ENCODE measurements at regions not wholly inside any gene's neighbourhood (a gene's known extent, or its start where the extent isn't known, plus 50 kb on each side); places are given as distances from the start of the nearest gene placed in this dataset.

DNA sequence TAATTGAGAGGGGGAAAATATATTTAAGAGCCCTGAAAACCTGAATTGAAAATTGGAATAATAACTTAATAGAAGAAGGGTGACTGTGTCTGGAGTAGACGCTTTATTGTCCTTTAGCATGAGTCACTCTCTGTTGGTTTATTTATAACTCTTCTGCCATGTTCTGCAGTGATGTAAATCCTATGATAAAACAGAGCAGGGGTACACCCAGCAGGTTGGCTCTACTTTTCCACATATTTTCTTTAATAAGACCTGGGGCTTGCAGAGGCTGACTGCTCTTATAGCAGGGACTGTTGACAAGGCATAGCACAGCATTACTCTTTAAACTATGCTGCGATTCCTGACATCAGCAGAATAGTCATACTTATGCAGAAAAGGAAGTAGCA is 389.9 kb upstream of the PCDH9 start:
- Mint-ChIP-seq H3K4me3 (no peak overlapping the region), H3K9me3 (peaks cover 27% of the 10 kb centered on the region), H3K4me1 (ENCODE audit: low read depth) (no peaks in the 10 kb centered on the region), H3K27me3 (ENCODE audit: insufficient read depth) (no peaks in the 10 kb centered on the region), H3K36me3 (ENCODE audit: low read depth) (no peaks in the 10 kb centered on the region), H3K27ac (no peak overlapping the region)
- TF ChIP-seq, protein P1, sequence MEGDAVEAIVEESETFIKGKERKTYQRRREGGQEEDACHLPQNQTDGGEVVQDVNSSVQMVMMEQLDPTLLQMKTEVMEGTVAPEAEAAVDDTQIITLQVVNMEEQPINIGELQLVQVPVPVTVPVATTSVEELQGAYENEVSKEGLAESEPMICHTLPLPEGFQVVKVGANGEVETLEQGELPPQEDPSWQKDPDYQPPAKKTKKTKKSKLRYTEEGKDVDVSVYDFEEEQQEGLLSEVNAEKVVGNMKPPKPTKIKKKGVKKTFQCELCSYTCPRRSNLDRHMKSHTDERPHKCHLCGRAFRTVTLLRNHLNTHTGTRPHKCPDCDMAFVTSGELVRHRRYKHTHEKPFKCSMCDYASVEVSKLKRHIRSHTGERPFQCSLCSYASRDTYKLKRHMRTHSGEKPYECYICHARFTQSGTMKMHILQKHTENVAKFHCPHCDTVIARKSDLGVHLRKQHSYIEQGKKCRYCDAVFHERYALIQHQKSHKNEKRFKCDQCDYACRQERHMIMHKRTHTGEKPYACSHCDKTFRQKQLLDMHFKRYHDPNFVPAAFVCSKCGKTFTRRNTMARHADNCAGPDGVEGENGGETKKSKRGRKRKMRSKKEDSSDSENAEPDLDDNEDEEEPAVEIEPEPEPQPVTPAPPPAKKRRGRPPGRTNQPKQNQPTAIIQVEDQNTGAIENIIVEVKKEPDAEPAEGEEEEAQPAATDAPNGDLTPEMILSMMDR (IDR thresholded peaks at IDR 0.05): no peak
- DNase-seq: no peak

DNA sequence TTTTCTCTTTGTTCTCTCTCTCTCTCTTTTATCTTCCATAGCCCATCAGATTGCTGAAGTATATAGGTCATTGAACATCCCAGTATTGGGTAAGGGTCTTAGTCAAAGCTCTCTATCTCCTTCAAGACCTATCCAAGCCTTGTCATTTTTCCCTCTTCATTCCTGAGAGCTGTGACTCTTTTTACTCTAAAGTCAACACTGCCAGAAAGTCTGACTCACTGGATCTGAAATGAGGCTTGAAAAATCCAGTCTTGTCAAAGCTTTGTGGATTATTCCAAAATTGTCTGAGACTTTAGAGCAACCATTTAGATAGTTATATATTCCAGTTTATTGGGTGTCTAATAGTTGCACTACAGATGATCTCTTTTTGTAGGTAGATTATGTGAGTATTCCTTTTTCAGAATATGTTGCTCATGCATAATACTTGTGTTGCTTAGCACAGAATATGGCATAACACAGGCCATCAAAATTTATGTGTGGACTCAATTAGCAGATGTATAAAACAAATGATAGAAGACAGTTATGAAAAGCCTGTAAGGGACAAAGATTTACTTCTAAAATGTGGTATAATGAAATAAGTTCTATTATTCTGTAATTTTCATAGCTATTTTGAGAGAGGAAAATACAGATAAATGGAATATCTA is 389.3 kb upstream of the PCDH9 start:
- no peaks in the 10 kb centered on the region for H3K4me1 Mint-ChIP-seq (ENCODE audit: low read depth)
- no peak overlapping the region for H3K27ac Mint-ChIP-seq
- H3K27me3 Mint-ChIP-seq (ENCODE audit: insufficient read depth): no peaks in the 10 kb centered on the region
- TF ChIP-seq, protein P1 (IDR thresholded peaks at IDR 0.05): no peak
- no peak overlapping the region for H3K4me3 Mint-ChIP-seq
- DNase-seq: no peak
- H3K36me3 Mint-ChIP-seq (ENCODE audit: low read depth): no peaks in the 10 kb centered on the region
- H3K9me3 Mint-ChIP-seq: peaks cover 27% of the 10 kb centered on the region

DNA sequence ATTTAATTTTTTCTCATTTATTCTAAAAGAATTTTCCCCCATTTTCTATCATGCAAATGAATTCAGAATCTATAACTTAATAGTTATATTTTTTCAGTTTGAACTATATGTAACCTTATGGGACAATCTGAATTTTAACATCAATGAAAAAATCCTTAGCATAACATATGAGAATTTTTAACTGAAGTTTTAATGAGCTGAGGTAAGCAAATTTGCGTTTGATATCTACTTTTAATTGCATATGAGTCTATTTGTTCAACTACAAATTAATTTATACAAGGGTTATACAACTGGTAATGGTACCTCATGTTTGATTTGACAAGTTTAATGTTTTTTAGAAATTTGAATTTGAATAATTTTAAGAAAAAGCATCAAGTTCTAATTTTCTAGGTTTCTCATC is 384.4 kb upstream of the PCDH9 start:
- Mint-ChIP-seq H3K4me3 (no peak overlapping the region), H3K9me3 (peaks cover 38% of the 10 kb centered on the region), H3K27ac (no peak overlapping the region), H3K4me1 (ENCODE audit: low read depth) (no peaks in the 10 kb centered on the region), H3K36me3 (ENCODE audit: low read depth) (no peaks in the 10 kb centered on the region), H3K27me3 (ENCODE audit: insufficient read depth) (no peaks in the 10 kb centered on the region)
- TF ChIP-seq, protein P1 (IDR thresholded peaks at IDR 0.05): no peak
- no peak for DNase-seq

DNA sequence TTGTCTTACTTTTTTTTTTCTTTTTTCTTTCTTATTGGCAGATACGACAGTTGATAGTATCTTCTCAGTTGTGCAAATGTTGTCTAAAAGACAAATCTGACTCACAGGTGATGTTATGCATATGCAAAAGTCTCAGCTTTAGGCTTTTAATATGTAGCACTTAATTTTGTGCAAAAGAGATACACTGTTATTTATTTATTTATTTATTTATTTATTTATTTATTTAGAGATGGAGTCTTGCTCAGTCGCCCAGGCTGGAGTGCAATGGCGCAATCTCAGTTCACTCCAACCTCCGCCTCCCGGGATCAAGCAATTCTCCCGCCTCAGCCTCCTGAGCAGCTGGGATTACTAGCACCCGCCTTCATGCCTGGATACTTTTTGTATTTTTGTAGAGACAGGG is 383.9 kb upstream of the PCDH9 start:
- Mint-ChIP-seq H3K4me1 (ENCODE audit: low read depth) (no peaks in the 10 kb centered on the region), H3K27me3 (ENCODE audit: insufficient read depth) (no peaks in the 10 kb centered on the region), H3K27ac (no peak overlapping the region), H3K9me3 (peaks cover 38% of the 10 kb centered on the region), H3K4me3 (no peak overlapping the region), H3K36me3 (ENCODE audit: low read depth) (no peaks in the 10 kb centered on the region)
- no peak for DNase-seq
- TF ChIP-seq, protein P1 (IDR thresholded peaks at IDR 0.05): no peak

GRCh38 chr13:67588607-67589006 is 358.5 kb upstream of the PCDH9 start:
- DNase-seq: no peak
- H3K4me3 Mint-ChIP-seq: no peak overlapping the region
- H3K27me3 Mint-ChIP-seq (ENCODE audit: insufficient read depth): no peaks in the 10 kb centered on the region
- no peaks in the 10 kb centered on the region for H3K36me3 Mint-ChIP-seq (ENCODE audit: low read depth)
- no peaks in the 10 kb centered on the region for H3K4me1 Mint-ChIP-seq (ENCODE audit: low read depth)
- H3K9me3 Mint-ChIP-seq: peaks cover 39% of the 10 kb centered on the region
- no peak overlapping the region for H3K27ac Mint-ChIP-seq
- TF ChIP-seq, protein P1 (IDR thresholded peaks at IDR 0.05): no peak

- DNase-seq: no peak
- H3K27me3 Mint-ChIP-seq (ENCODE audit: insufficient read depth): no peaks in the 10 kb centered on the region
- H3K9me3 Mint-ChIP-seq: peaks cover 18% of the 10 kb centered on the region
- no peaks in the 10 kb centered on the region for H3K36me3 Mint-ChIP-seq (ENCODE audit: low read depth)
- H3K27ac Mint-ChIP-seq: no peak overlapping the region
- no peak overlapping the region for H3K4me3 Mint-ChIP-seq
- H3K4me1 Mint-ChIP-seq (ENCODE audit: low read depth): no peaks in the 10 kb centered on the region
- TF ChIP-seq, protein P1 (IDR thresholded peaks at IDR 0.05): no peak
Measured at GRCh38 chr13:67577361-67577760, 347.2 kb upstream of the PCDH9 start.
